SK-N-MC (cell line): ENCODE measurements at regions not wholly inside any gene's neighbourhood (a gene's known extent, or its start where the extent isn't known, plus 50 kb on each side); places are given as distances from the start of the nearest gene placed in this dataset.

ENCODE experiments used
- EZH2 ChIP-seq: fragments of 200-600 bp; sonication (generic); IDR thresholded peaks from one replicate; pipeline ENCODE4 v1.6.1; 2017; ENCODE audit warnings: antibody characterized with exemption
- FOXP2 ChIP-seq: optimal IDR thresholded peaks from 2 replicates; pipeline ENCODE3; 2011; ENCODE audit warnings: mild to moderate bottlenecking, moderate library complexity; ENCODE audit not compliant: insufficient read depth; ENCODE audit errors: extremely low read length, control extremely low read depth
- POLR2AphosphoS5 ChIP-seq: IDR thresholded peaks from 2 replicates; pipeline ENCODE4 v1.6.1; 2012; ENCODE audit warnings: mild to moderate bottlenecking, low read depth, low read length, borderline replicate concordance

- TF ChIP-seq EZH2 (no peak), POLR2AphosphoS5 (no peak), FOXP2 (no peak)
Measured at GRCh38 chr5:18420711-18421110, 786.5 kb downstream of the TAF11L14 start.
